PC-9 (cell line): ENCODE measurements at regions not wholly inside any gene's neighbourhood (a gene's known extent, or its start where the extent isn't known, plus 50 kb on each side); places are given as distances from the start of the nearest gene placed in this dataset.
"Not testable (repeated sequence)": the region's sequence is repeated elsewhere in the genome, so short reads cannot be mapped to it uniquely, and the experiment has no call there.

Experiments used
- BruUV-seq: library from RNA; stranded (reverse); fragments of 400-500 nt; replicated peaks from 2 replicates; lab custom pipeline; 2021; lab: Mats Ljungman, UMichigan
- CTCF ChIA-PET: fragments of 300-600 bp; sonication (Branson Sonifier 250); formaldehyde crosslinking; loops from one replicate; lab custom pipeline; 2022; ENCODE audit warnings: antibody characterized with exemption; lab: Charles Lee
- POLR2A ChIA-PET: fragments of 300-600 bp; sonication (Branson Sonifier 250); formaldehyde crosslinking; loops from one replicate; lab custom pipeline; 2022; ENCODE audit warnings: antibody characterized with exemption; ENCODE audit not compliant: unreplicated experiment; lab: Charles Lee
- DNase-seq, 2 experiments: peaks; one replicate each; pipeline versions ENCODE4 v3.0.0 to v3.0.0-alpha.2; 2015 to 2022; ENCODE audit warnings: mixed read lengths in 1 of 2
- H2AFZ ChIP-seq: fragments of 200-600 bp; sonication (generic); 2 replicates; pipeline ENCODE4 v1.8.1; 2017; ENCODE audit warnings: antibody characterized with exemption
- H3F3A ChIP-seq: fragments of 200-600 bp; sonication (generic); 2 replicates; pipeline ENCODE4 v1.8.1; 2017; ENCODE audit warnings: antibody characterized with exemption, mild to moderate bottlenecking, low read depth; ENCODE audit not compliant: insufficient read depth
- H3K27ac ChIP-seq: fragments of 200-600 bp; sonication (generic); 2 replicates; pipeline ENCODE4 v1.6.1; 2016; ENCODE audit warnings: mixed run types
- H3K27me3 ChIP-seq: fragments of 200-600 bp; sonication (generic); 2 replicates; pipeline ENCODE4 v1.6.1; 2016; ENCODE audit warnings: low read depth, mixed run types; ENCODE audit not compliant: insufficient read depth
- H3K36me3 ChIP-seq: fragments of 200-600 bp; sonication (generic); 2 replicates; pipeline ENCODE4 v1.6.1; 2016; ENCODE audit warnings: low read depth, mixed run types
- H3K4me1 ChIP-seq: fragments of 200-600 bp; sonication (generic); replicated peaks from 2 replicates; pipeline ENCODE4 v1.6.1; 2016; ENCODE audit warnings: mixed run types; ENCODE audit not compliant: insufficient read depth
- H3K4me2 ChIP-seq: fragments of 200-600 bp; sonication (generic); 2 replicates; pipeline ENCODE4 v1.6.1; 2017; ENCODE audit warnings: mixed run types
- H3K4me3 ChIP-seq: fragments of 200-600 bp; sonication (generic); 2 replicates; pipeline ENCODE4 v1.6.1; 2016; ENCODE audit warnings: mixed run types
- H3K79me2 ChIP-seq: fragments of 200-600 bp; sonication (generic); 2 replicates; pipeline ENCODE4 v1.6.1; 2017; ENCODE audit warnings: low read depth, mixed run types
- H3K9me2 ChIP-seq: fragments of 200-600 bp; sonication (generic); 2 replicates; pipeline ENCODE4 v1.8.1; 2017; ENCODE audit warnings: mild to moderate bottlenecking; ENCODE audit not compliant: insufficient read depth
- H3K9me3 ChIP-seq: fragments of 200-600 bp; sonication (generic); 2 replicates; pipeline ENCODE4 v1.8.1; 2016; ENCODE audit warnings: low read depth; ENCODE audit not compliant: insufficient read depth
- H4K20me1 ChIP-seq: fragments of 200-600 bp; sonication (generic); 2 replicates; pipeline ENCODE4 v1.8.1; 2017; ENCODE audit not compliant: insufficient read depth
- CTCF ChIP-seq: fragments of 200-600 bp; sonication (generic); conservative IDR thresholded peaks from 2 replicates; pipeline ENCODE4 v1.6.1; 2017; ENCODE audit warnings: mixed run types, antibody characterized with exemption, mild to moderate bottlenecking, moderate library complexity
- EZH2 ChIP-seq: fragments of 200-600 bp; sonication (generic); IDR thresholded peaks from 2 replicates; pipeline ENCODE4 v1.8.0; 2017; ENCODE audit warnings: antibody characterized with exemption, low read depth
- intact Hi-C: fragments of 100-400 bp; cut with micrococcal nuclease; formaldehyde crosslinking; loops from one replicate; pipeline ENCODE4 v1.10.0; 2022; ENCODE audit not compliant: unreplicated experiment

- no peak overlapping the region for H2AFZ ChIP-seq
- no TSS peak for BruUV-seq
- no peak for DNase-seq
- H3K4me2 ChIP-seq = no peak overlapping the region
- no peak overlapping the region for H3K4me3 ChIP-seq
- no peaks in the 10 kb centered on the region for H3K27me3 ChIP-seq
- TF ChIP-seq EZH2 (no peak), CTCF (no peak)
- H3K9me2 ChIP-seq = no peaks in the 10 kb centered on the region
- no peaks in the 10 kb centered on the region for H3F3A ChIP-seq
- no peaks in the 10 kb centered on the region for H3K36me3 ChIP-seq
- no peaks in the 10 kb centered on the region for H3K79me2 ChIP-seq
- no peaks in the 10 kb centered on the region for H3K9me3 ChIP-seq
- ChIA-PET CTCF (no interaction called here), POLR2A (no interaction called here)
- no peak overlapping the region for H3K27ac ChIP-seq
- H3K4me1 ChIP-seq = no peaks in the 10 kb centered on the region
- intact Hi-C loops = no loop called here
- H4K20me1 ChIP-seq = no peaks in the 10 kb centered on the region
Observed at GRCh38 chr4:109368661-109369060, 65.0 kb upstream of the SEC24B start.

GRCh38 chr4:109365939-109366338 is 63.5 kb upstream of the COL25A1 start:
- Histone ChIP-seq H4K20me1 (no peaks in the 10 kb centered on the region), H3K4me3 (no peak overlapping the region), H3K27me3 (no peaks in the 10 kb centered on the region), H3K4me2 (no peak overlapping the region), H3K79me2 (no peaks in the 10 kb centered on the region), H3F3A (no peaks in the 10 kb centered on the region), H3K9me2 (no peaks in the 10 kb centered on the region), H3K9me3 (no peaks in the 10 kb centered on the region), H3K36me3 (no peaks in the 10 kb centered on the region), H2AFZ (no peak overlapping the region), H3K4me1 (no peaks in the 10 kb centered on the region), H3K27ac (no peak overlapping the region)
- CTCF ChIA-PET = no interaction called here
- intact Hi-C loops = no loop called here
- POLR2A ChIA-PET = no interaction called here
- DNase-seq = no peak
- no TSS peak for BruUV-seq
- TF ChIP-seq CTCF (no peak), EZH2 (no peak)

GRCh38 chr4:109365297-109365696 is 62.8 kb upstream of the COL25A1 start:
- H3K4me3 ChIP-seq, POLR2A ChIA-PET, H3K9me3 ChIP-seq, CTCF ChIA-PET, H3K9me2 ChIP-seq, H3K27ac ChIP-seq, H3K79me2 ChIP-seq, H3K36me3 ChIP-seq, H4K20me1 ChIP-seq, H3F3A ChIP-seq, H3K4me1 ChIP-seq, H3K27me3 ChIP-seq, H2AFZ ChIP-seq, DNase-seq, BruUV-seq, intact Hi-C loops, H3K4me2 ChIP-seq: not testable (repeated sequence)

- H2AFZ ChIP-seq = no peak overlapping the region
- CTCF ChIA-PET = no interaction called here
- no TSS peak for BruUV-seq
- no peaks in the 10 kb centered on the region for H4K20me1 ChIP-seq
- H3K4me3 ChIP-seq = no peak overlapping the region
- H3K36me3 ChIP-seq = no peaks in the 10 kb centered on the region
- POLR2A ChIA-PET = no interaction called here
- H3K4me1 ChIP-seq = no peaks in the 10 kb centered on the region
- no peak overlapping the region for H3K4me2 ChIP-seq
- no peak for DNase-seq
- no peaks in the 10 kb centered on the region for H3F3A ChIP-seq
- H3K9me2 ChIP-seq = no peaks in the 10 kb centered on the region
- intact Hi-C loops = no loop called here
- TF ChIP-seq EZH2 (no peak), CTCF (no peak)
- H3K27ac ChIP-seq = no peak overlapping the region
- H3K9me3 ChIP-seq = no peaks in the 10 kb centered on the region
- no peaks in the 10 kb centered on the region for H3K27me3 ChIP-seq
- H3K79me2 ChIP-seq = no peaks in the 10 kb centered on the region
Observed at GRCh38 chr4:109359040-109359646, 56.7 kb upstream of the COL25A1 start.
